Natural killer cell (primary cell): ENCODE measurements at regions not wholly inside any gene's neighbourhood (a gene's known extent, or its start where the extent isn't known, plus 50 kb on each side); places are given as distances from the start of the nearest gene placed in this dataset.

ENCODE experiments used
- ATAC-seq, 3 donors: fragments of 150-1000 bp in 2 of 3; fragments of 200-7000 bp in 1 of 3; cut with Tn5 transposase; 1 replicate in 1 of 3; 2 replicates in 2 of 3; pipeline ENCODE4 v1.10.0; 2021; ENCODE audit warnings: mild to moderate bottlenecking in 2 of 3, moderate library complexity in 2 of 3
- DNase-seq, 2 donors: peaks; one replicate each; pipeline versions ENCODE4 v3.0.0 to v3.0.0-alpha.2; 2013 to 2021; ENCODE audit warnings: mixed read lengths in 1 of 2
- H3K27ac ChIP-seq: one replicate; pipeline ENCODE4 v1.5.1; 2013; ENCODE audit warnings: mild to moderate bottlenecking, low read length
- H3K27me3 ChIP-seq: one replicate; pipeline ENCODE4 v1.6.1; 2013; ENCODE audit warnings: low read length; ENCODE audit not compliant: control insufficient read depth, insufficient read depth
- H3K36me3 ChIP-seq: one replicate; pipeline ENCODE4 v1.6.1; 2013; ENCODE audit warnings: low read length; ENCODE audit not compliant: control insufficient read depth, insufficient read depth
- H3K4me1 ChIP-seq: one replicate; pipeline ENCODE4 v1.6.1; 2013; ENCODE audit warnings: low read length; ENCODE audit not compliant: control insufficient read depth, insufficient read depth
- H3K4me3 ChIP-seq: one replicate; pipeline ENCODE4 v1.5.1; 2013; ENCODE audit warnings: low read length
- H3K9me3 ChIP-seq: one replicate; pipeline ENCODE4 v1.6.1; 2013; ENCODE audit warnings: low read length; ENCODE audit not compliant: control insufficient read depth, insufficient read depth
- H3K27ac Mint-ChIP-seq, 2 donors: one replicate each; pipeline ENCODE4 v1.8.0; 2022; ENCODE audit warnings: mild to moderate bottlenecking in 2 of 2, mixed read lengths in 2 of 2, moderate library complexity in 1 of 2
- H3K27me3 Mint-ChIP-seq, 2 donors: one replicate each; pipeline ENCODE4 v1.8.0; 2022; ENCODE audit warnings: low read depth in 2 of 2, mixed read lengths in 2 of 2
- H3K36me3 Mint-ChIP-seq: one replicate; pipeline ENCODE4 v1.8.0; 2022; ENCODE audit warnings: mixed read lengths
- H3K4me1 Mint-ChIP-seq, 2 donors: one replicate each; pipeline ENCODE4 v1.8.0; 2022; ENCODE audit warnings: mixed read lengths in 2 of 2
- H3K4me3 Mint-ChIP-seq: one replicate; pipeline ENCODE4 v1.8.0; 2022; ENCODE audit warnings: mild to moderate bottlenecking, moderate library complexity, mixed read lengths
- H3K9me3 Mint-ChIP-seq, 2 donors: one replicate each; pipeline ENCODE4 v1.8.0; 2022; ENCODE audit warnings: mixed read lengths in 2 of 2
- CTCF ChIP-seq: fragments of 200-600 bp; IDR thresholded peaks from one replicate; pipeline ENCODE4 v1.8.0; 2022; ENCODE audit warnings: antibody characterized with exemption
- WGBS: methylation state at CpG from one replicate; pipeline ENCODE4 v1.1.7; 2013; ENCODE audit warnings: missing lambda C conversion rate; ENCODE audit not compliant: insufficient coverage; 5-methylcytosine and 5-hydroxymethylcytosine counted together
- intact Hi-C: fragments of 100-400 bp; cut with micrococcal nuclease; formaldehyde crosslinking; loops from one replicate; pipeline ENCODE4 v1.14.2; 2022

- Histone ChIP-seq H3K27me3 (peaks cover 6% of the 10 kb centered on the region), H3K9me3 (peaks cover 4% of the 10 kb centered on the region), H3K4me3 (no peak overlapping the region), H3K36me3 (no peaks in the 10 kb centered on the region), H3K27ac (no peak overlapping the region), H3K4me1 (no peaks in the 10 kb centered on the region)
- H3K4me1 Mint-ChIP-seq: no peaks in the 10 kb centered on the region
- TF ChIP-seq CTCF: peak; percentile 97
- H3K27me3 Mint-ChIP-seq: peaks cover 8 to 19% of the 10 kb centered on the region in 2 donors
- H3K27ac Mint-ChIP-seq: no peak overlapping the region
- peak; percentile 73 to 91 (median 87) for ATAC-seq
- peak; percentile 39 to 66 for DNase-seq
- peaks cover 2 to 3% of the 10 kb centered on the region in 2 donors for H3K9me3 Mint-ChIP-seq
- WGBS: 41% methylated on average over 9 of the region's 9 CpGs
- H3K4me3 Mint-ChIP-seq: no peak overlapping the region
- H3K36me3 Mint-ChIP-seq: no peaks in the 10 kb centered on the region
- intact Hi-C loops: no loop called here
Observed at GRCh38 chr2:238970553-238971081, 122.7 kb downstream of the TWIST2 start.

GRCh38 chr2:238971318-238972145, 123.6 kb downstream of the TWIST2 start:
- ATAC-seq (no peak), DNase-seq (no peak)
- H3K36me3 Mint-ChIP-seq: no peaks in the 10 kb centered on the region
- Histone ChIP-seq H3K27ac (no peak overlapping the region), H3K4me3 (no peak overlapping the region), H3K4me1 (no peaks in the 10 kb centered on the region), H3K9me3 (peaks cover 4% of the 10 kb centered on the region), H3K27me3 (peaks cover 6% of the 10 kb centered on the region), H3K36me3 (no peaks in the 10 kb centered on the region)
- no peak for TF ChIP-seq CTCF
- WGBS: 97% methylated on average over 9 of the region's 9 CpGs
- peaks cover 11 to 28% of the 10 kb centered on the region in 2 donors for H3K27me3 Mint-ChIP-seq
- H3K4me3 Mint-ChIP-seq: no peak overlapping the region
- H3K27ac Mint-ChIP-seq: no peak overlapping the region
- peaks cover 2 to 4% of the 10 kb centered on the region in 2 donors for H3K9me3 Mint-ChIP-seq
- no peaks in the 10 kb centered on the region for H3K4me1 Mint-ChIP-seq
- intact Hi-C loops: no loop called here

GRCh38 chr2:238972146-238972445, 124.2 kb downstream of the TWIST2 start:
- Histone ChIP-seq H3K27me3 (peaks cover 6% of the 10 kb centered on the region), H3K9me3 (peaks cover 4% of the 10 kb centered on the region), H3K27ac (no peak overlapping the region), H3K4me3 (no peak overlapping the region), H3K36me3 (no peaks in the 10 kb centered on the region), H3K4me1 (no peaks in the 10 kb centered on the region)
- no peak for ATAC-seq
- no peak for TF ChIP-seq CTCF
- H3K4me1 Mint-ChIP-seq: no peaks in the 10 kb centered on the region
- WGBS: 78% methylated on average over 6 of the region's 6 CpGs
- H3K27ac Mint-ChIP-seq: no peak overlapping the region
- peaks cover 11 to 34% of the 10 kb centered on the region in 2 donors for H3K27me3 Mint-ChIP-seq
- no peak overlapping the region for H3K4me3 Mint-ChIP-seq
- intact Hi-C loops: no loop called here
- no peaks in the 10 kb centered on the region for H3K36me3 Mint-ChIP-seq
- H3K9me3 Mint-ChIP-seq: peaks cover 2 to 4% of the 10 kb centered on the region in 2 donors
- no peak for DNase-seq
